ENCODE measurements at regions not wholly inside any gene's neighbourhood (a gene's known extent, or its start where the extent isn't known, plus 50 kb on each side); places are given as distances from the start of the nearest gene placed in this dataset.

- peaks cover 0 to 73% (median 53%) of the 10 kb centered on the region in 7 donors for H3K27me3 ChIP-seq
- H3K4me3 ChIP-seq: no peak overlapping the region
- WGBS, 2 donors: 41 to 45% methylated on average over 9 of the region's 9 CpGs
- no peaks in the 10 kb centered on the region for H3K4me1 ChIP-seq
- H3K27ac ChIP-seq: no peak overlapping the region
- H3K9me3 ChIP-seq: no peaks in the 10 kb centered on the region
- TF ChIP-seq CTCF (IDR thresholded peaks at IDR 0.05): no peak
- ATAC-seq: no peak
- no peak for DNase-seq
- intact Hi-C loops (cut with DNase I): no loop called here
- no peaks in the 10 kb centered on the region for H3K36me3 ChIP-seq
Observed at GRCh38 chr3:127395663-127396355, 108.0 kb upstream of the PRR20G start.

GRCh38 chr3:127394984-127395662 lies 107.3 kb upstream of the PRR20G start:
- H3K27ac ChIP-seq: no peak overlapping the region
- H3K36me3 ChIP-seq: no peaks in the 10 kb centered on the region
- intact Hi-C loops (cut with DNase I): no loop called here
- ATAC-seq (no peak), DNase-seq (no peak)
- no peak for TF ChIP-seq CTCF (IDR thresholded peaks at IDR 0.05)
- no peaks in the 10 kb centered on the region for H3K4me1 ChIP-seq
- no peaks in the 10 kb centered on the region for H3K9me3 ChIP-seq
- H3K4me3 ChIP-seq: no peak overlapping the region
- 60 to 65% methylated on average over 15 of the region's 15 CpGs for WGBS, 2 donors
- peaks cover 0 to 77% (median 60%) of the 10 kb centered on the region in 7 donors for H3K27me3 ChIP-seq

GRCh38 chr3:127394031-127394430 lies 106.2 kb upstream of the PRR20G start:
- intact Hi-C loops (cut with DNase I): no loop called here
- 57 to 58% methylated on average over 4 of the region's 4 CpGs for WGBS, 2 donors
- no peaks in the 10 kb centered on the region for H3K4me1 ChIP-seq
- H3K27me3 ChIP-seq: peaks cover 0 to 87% (median 68%) of the 10 kb centered on the region in 7 donors
- H3K4me3 ChIP-seq: no peak overlapping the region
- no peaks in the 10 kb centered on the region for H3K9me3 ChIP-seq
- no peaks in the 10 kb centered on the region for H3K36me3 ChIP-seq
- no peak for DNase-seq
- no peak for ATAC-seq
- no peak for TF ChIP-seq CTCF (IDR thresholded peaks at IDR 0.05)
- no peak overlapping the region for H3K27ac ChIP-seq

GRCh38 chr3:127393131-127393820 lies 105.4 kb upstream of the PRR20G start:
- no peak for TF ChIP-seq CTCF (IDR thresholded peaks at IDR 0.05)
- no peaks in the 10 kb centered on the region for H3K36me3 ChIP-seq
- H3K4me1 ChIP-seq: no peaks in the 10 kb centered on the region
- H3K4me3 ChIP-seq: no peak overlapping the region
- 69 to 80% methylated on average over 5 of the region's 5 CpGs for WGBS, 2 donors
- DNase-seq (no peak), ATAC-seq (no peak)
- intact Hi-C loops (cut with DNase I): no loop called here
- H3K27me3 ChIP-seq: peaks cover 0 to 91% (median 76%) of the 10 kb centered on the region in 7 donors
- H3K9me3 ChIP-seq: no peaks in the 10 kb centered on the region
- H3K27ac ChIP-seq: no peak overlapping the region
